IMR-90 (cell line): ENCODE measurements at regions not wholly inside any gene's neighbourhood (a gene's known extent, or its start where the extent isn't known, plus 50 kb on each side); places are given as distances from the start of the nearest gene placed in this dataset.

Experiments
- ATAC-seq: fragments of 200-7000 bp; cut with Tn5 transposase; 2 replicates; pipeline ENCODE4 v1.9.1; 2020; ENCODE audit warnings: low read depth, mild to moderate bottlenecking, moderate library complexity
- BruUV-seq: library from RNA; stranded (reverse); fragments of 400-500 nt; replicated peaks from 2 replicates; lab custom pipeline; 2021; lab: Mats Ljungman, UMichigan
- CTCF ChIA-PET: fragments of 300-600 bp; formaldehyde crosslinking; extraction: SDS; loops from one replicate; lab custom pipeline; 2021; ENCODE audit warnings: antibody characterized with exemption; lab: Yijun Ruan, JAX
- POLR2A ChIA-PET: fragments of 300-600 bp; sonication (Branson Sonifier 250); formaldehyde crosslinking; loops from one replicate; lab custom pipeline; 2022; ENCODE audit warnings: antibody characterized with exemption; ENCODE audit not compliant: unreplicated experiment; lab: Charles Lee
- DNase-seq: peaks from one replicate; pipeline ENCODE4 v3.0.0; 2013
- H2AFZ ChIP-seq: replicated peaks from 2 replicates; pipeline ENCODE3; 2013; ENCODE audit warnings: low read length, mild to moderate bottlenecking; ENCODE audit not compliant: poor library complexity
- H2AK5ac ChIP-seq: 2 replicates; pipeline ENCODE4 v1.6.1; 2013; ENCODE audit warnings: low read depth, low read length, inconsistent platforms
- H2AK9ac ChIP-seq: replicated peaks from 2 replicates; pipeline ENCODE3; 2013; ENCODE audit warnings: mild to moderate bottlenecking, low read depth, low read length, moderate library complexity; ENCODE audit not compliant: poor library complexity
- H2BK120ac ChIP-seq: 2 replicates; pipeline ENCODE4 v1.6.1; 2013; ENCODE audit warnings: low read depth, low read length, inconsistent platforms
- H2BK15ac ChIP-seq: 3 replicates; pipeline ENCODE4 v1.6.1; 2013; ENCODE audit warnings: low read depth, low read length, inconsistent platforms
- H2BK20ac ChIP-seq: 2 replicates; pipeline ENCODE4 v1.6.1; 2013; ENCODE audit warnings: low read depth, mild to moderate bottlenecking, inconsistent platforms, low read length, moderate library complexity
- H2BK5ac ChIP-seq: 2 replicates; pipeline ENCODE4 v1.6.1; 2013; ENCODE audit warnings: mild to moderate bottlenecking, low read depth, low read length, inconsistent platforms; ENCODE audit not compliant: poor library complexity, severe bottlenecking
- H3K14ac ChIP-seq: replicated peaks from 2 replicates; pipeline ENCODE4 v1.6.1; 2013; ENCODE audit warnings: low read depth, low read length, inconsistent platforms
- H3K18ac ChIP-seq: 2 replicates; pipeline ENCODE4 v1.6.1; 2013; ENCODE audit warnings: low read depth, low read length, control low read depth
- H3K23ac ChIP-seq: 2 replicates; pipeline ENCODE4 v1.6.1; 2013; ENCODE audit warnings: low read depth, low read length, inconsistent platforms
- H3K27ac ChIP-seq: 2 replicates; pipeline ENCODE4 v1.5.1; 2013; ENCODE audit warnings: mild to moderate bottlenecking, control low read depth, low read length; ENCODE audit not compliant: insufficient read depth
- H3K27me3 ChIP-seq: 2 replicates; pipeline ENCODE4 v1.6.1; 2013; ENCODE audit warnings: low read length; ENCODE audit not compliant: control insufficient read depth, insufficient read depth
- H3K36me3 ChIP-seq: 2 replicates; pipeline ENCODE4 v1.6.1; 2013; ENCODE audit warnings: low read length, mixed read lengths; ENCODE audit not compliant: control insufficient read depth, insufficient read depth
- H3K4ac ChIP-seq: 2 replicates; pipeline ENCODE4 v1.6.1; 2013; ENCODE audit warnings: low read depth, low read length, inconsistent platforms
- H3K4me1 ChIP-seq: 2 replicates; pipeline ENCODE4 v1.6.1; 2013; ENCODE audit warnings: low read length, mixed read lengths; ENCODE audit not compliant: control insufficient read depth, insufficient read depth
- H3K4me2 ChIP-seq: 2 replicates; pipeline ENCODE4 v1.6.1; 2013; ENCODE audit warnings: low read depth, mild to moderate bottlenecking, control low read depth, low read length, moderate library complexity
- H3K4me3 ChIP-seq: 2 replicates; pipeline ENCODE4 v1.5.1; 2013; ENCODE audit warnings: low read depth, mild to moderate bottlenecking, control low read depth, low read length, moderate library complexity; ENCODE audit not compliant: insufficient read depth
- H3K56ac ChIP-seq: 2 replicates; pipeline ENCODE4 v1.6.1; 2013; ENCODE audit warnings: low read length, inconsistent platforms; ENCODE audit not compliant: insufficient read depth; ENCODE audit errors: extremely low read depth
- H3K79me1 ChIP-seq, 2 experiments: 2 replicates each; pipeline ENCODE4 v1.6.1; 2013; ENCODE audit warnings: low read length in 2 of 2, inconsistent platforms in 1 of 2, low read depth in 1 of 2
- H3K9ac ChIP-seq: 2 replicates; pipeline ENCODE4 v1.6.1; 2013; ENCODE audit warnings: low read depth, low read length, control low read depth
- H3K9me1 ChIP-seq: 2 replicates; pipeline ENCODE4 v1.6.1; 2013; ENCODE audit warnings: low read length, inconsistent platforms; ENCODE audit not compliant: insufficient read depth
- H3K9me3 ChIP-seq: 2 replicates; pipeline ENCODE4 v1.6.1; 2013; ENCODE audit warnings: low read length; ENCODE audit not compliant: control insufficient read depth, insufficient read depth
- H4K20me1 ChIP-seq: 2 replicates; pipeline ENCODE4 v1.6.1; 2013; ENCODE audit warnings: low read length, inconsistent platforms; ENCODE audit not compliant: insufficient read depth
- H4K5ac ChIP-seq: 2 replicates; pipeline ENCODE4 v1.6.1; 2013; ENCODE audit warnings: mild to moderate bottlenecking, low read depth, low read length, control low read depth
- H4K8ac ChIP-seq, 2 experiments: 2 replicates each; pipeline ENCODE4 v1.6.1; 2013; ENCODE audit warnings: low read depth in 2 of 2, low read length in 2 of 2, control low read depth in 1 of 2, inconsistent platforms in 1 of 2
- H4K91ac ChIP-seq: 2 replicates; pipeline ENCODE4 v1.6.1; 2013; ENCODE audit warnings: low read depth, low read length, inconsistent platforms; ENCODE audit not compliant: insufficient read depth
- BHLHE40 ChIP-seq: fragments of 150-350 bp; IDR thresholded peaks from 2 replicates; pipeline ENCODE4 v1.6.1; 2016; ENCODE audit warnings: mild to moderate bottlenecking, low read depth, low read length
- CEBPB ChIP-seq: IDR thresholded peaks from 2 replicates; pipeline ENCODE4 v1.6.1; 2012; ENCODE audit warnings: low read depth, low read length, improper control_type of control experiment
- CHD1 ChIP-seq: IDR thresholded peaks from 2 replicates; pipeline ENCODE4 v1.6.1; 2012; ENCODE audit warnings: low read depth, low read length, improper control_type of control experiment
- FOS ChIP-seq: fragments of 150-350 bp; IDR thresholded peaks from 2 replicates; pipeline ENCODE4 v1.6.1; 2016; ENCODE audit warnings: low read depth, low read length
- MAFK ChIP-seq: IDR thresholded peaks from 2 replicates; pipeline ENCODE4 v1.6.1; 2012; ENCODE audit warnings: low read depth, low read length, improper control_type of control experiment
- MAZ ChIP-seq: IDR thresholded peaks from 2 replicates; pipeline ENCODE4 v1.6.1; 2012; ENCODE audit warnings: low read depth, mild to moderate bottlenecking, low read length, improper control_type of control experiment, moderate library complexity, borderline replicate concordance
- MXI1 ChIP-seq: IDR thresholded peaks from 2 replicates; pipeline ENCODE4 v1.6.1; 2012; ENCODE audit warnings: low read depth, mild to moderate bottlenecking, low read length, moderate library complexity, borderline replicate concordance
- NFE2L2 ChIP-seq: fragments of 150-350 bp; IDR thresholded peaks from 2 replicates; pipeline ENCODE4 v1.6.1; 2016; ENCODE audit warnings: low read depth, mild to moderate bottlenecking, low read length
- POLR2A ChIP-seq: IDR thresholded peaks from 2 replicates; pipeline ENCODE4 v1.6.1; 2012; ENCODE audit warnings: mild to moderate bottlenecking, low read depth, low read length
- RAD21 ChIP-seq: IDR thresholded peaks from 2 replicates; pipeline ENCODE4 v1.6.1; 2012; ENCODE audit warnings: low read length, improper control_type of control experiment
- RCOR1 ChIP-seq: IDR thresholded peaks from 2 replicates; pipeline ENCODE4 v1.6.1; 2012; ENCODE audit warnings: mild to moderate bottlenecking, low read length, improper control_type of control experiment; ENCODE audit not compliant: insufficient replicate concordance
- RFX5 ChIP-seq: IDR thresholded peaks from 2 replicates; pipeline ENCODE4 v1.8.0; 2012; ENCODE audit warnings: low read depth, mild to moderate bottlenecking, low read length, moderate library complexity
- SMC3 ChIP-seq: fragments of 150-350 bp; IDR thresholded peaks from 2 replicates; pipeline ENCODE4 v1.6.1; 2016; ENCODE audit warnings: low read depth, mild to moderate bottlenecking, antibody characterized with exemption, low read length, moderate library complexity
- WGBS, 2 experiments: methylation state at CpG; one replicate each; pipeline versions ENCODE4 v1.1.5 to v1.1.7; 2013; ENCODE audit warnings: missing lambda C conversion rate in 2 of 2; ENCODE audit not compliant: insufficient read length in 1 of 2; ENCODE audit errors: extremely low coverage in 2 of 2; 5-methylcytosine and 5-hydroxymethylcytosine counted together
- dilution Hi-C: fragments of 300-500 bp; cut with HindIII; formaldehyde crosslinking; loops from one replicate; pipeline ENCODE4 v1.14.3; 2018; ENCODE audit warnings: low sequenced_read_pairs; ENCODE audit not compliant: unreplicated experiment
- in situ Hi-C: fragments of 300-500 bp; cut with MboI; formaldehyde crosslinking; loops from 3 replicates; pipeline ENCODE4 v1.14.3; 2019; ENCODE audit warnings: low sequenced_read_pairs, inconsistent platforms, mixed read lengths
- intact Hi-C: fragments of 100-400 bp; cut with micrococcal nuclease; formaldehyde crosslinking; loops from 2 replicates; pipeline ENCODE4 v1.10.0; 2022
- TF ChIP-seq, protein P1 (sequence below): conservative IDR thresholded peaks from 2 replicates; pipeline ENCODE4 v1.5.1; 2012; ENCODE audit warnings: mild to moderate bottlenecking, low read depth, low read length, improper control_type of control experiment
- TF ChIP-seq, protein P2 (sequence below): fragments of 150-350 bp; IDR thresholded peaks from 2 replicates; pipeline ENCODE4 v1.6.1; 2016; ENCODE audit warnings: low read depth, mild to moderate bottlenecking, low read length, moderate library complexity, borderline replicate concordance
- TF ChIP-seq, protein P3 (sequence below): fragments of 150-350 bp; IDR thresholded peaks from 2 replicates; pipeline ENCODE4 v1.6.1; 2017; ENCODE audit warnings: mild to moderate bottlenecking, antibody characterized with exemption, low read length, low read depth

DNA sequence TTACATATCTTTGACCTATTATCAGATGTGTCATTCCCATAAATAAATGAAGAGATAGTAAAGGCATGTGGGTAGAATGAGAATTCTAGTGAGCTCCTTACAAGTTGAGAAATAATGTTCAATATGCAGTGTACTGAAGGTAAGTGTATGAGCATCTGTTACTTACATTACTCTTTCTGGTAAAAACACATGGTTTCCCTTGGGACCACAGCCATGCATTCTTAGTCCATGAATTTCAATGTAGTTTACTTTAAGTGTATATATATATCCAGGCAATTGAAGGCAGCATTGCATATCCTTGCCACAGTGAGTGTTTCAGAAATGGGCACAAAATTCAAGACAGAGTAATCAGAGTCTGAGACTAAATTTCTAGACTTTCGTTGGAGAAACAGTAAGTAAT lies 277.2 kb downstream of the CXXC4 start:
- no peak overlapping the region for H3K27ac ChIP-seq
- H3K27me3 ChIP-seq: no peaks in the 10 kb centered on the region
- H3K79me1 ChIP-seq: no peaks in the 10 kb centered on the region
- no peak overlapping the region for H3K18ac ChIP-seq
- no peaks in the 10 kb centered on the region for H4K20me1 ChIP-seq
- H3K23ac ChIP-seq: no peak overlapping the region
- ChIA-PET POLR2A (no interaction called here), CTCF (no interaction called here)
- no CpG with 5 or more reads among the region's 1 CpG for WGBS, 2 experiments
- BruUV-seq: no TSS peak
- no peak overlapping the region for H2BK20ac ChIP-seq
- H3K14ac ChIP-seq: no peak overlapping the region
- no peak overlapping the region for H4K91ac ChIP-seq
- H3K4me1 ChIP-seq: no peaks in the 10 kb centered on the region
- DNase-seq (no peak), ATAC-seq (no peak)
- H3K9me3 ChIP-seq: peaks cover 6% of the 10 kb centered on the region; the same call in 1 of the 2 replicates
- H3K56ac ChIP-seq: no peak overlapping the region
- no peak overlapping the region for H3K4me3 ChIP-seq
- no peak overlapping the region for H2BK15ac ChIP-seq
- no peak overlapping the region for H2BK120ac ChIP-seq
- H3K36me3 ChIP-seq: no peaks in the 10 kb centered on the region
- H2AK9ac ChIP-seq: no peak overlapping the region
- no peak overlapping the region for H2AFZ ChIP-seq
- in situ Hi-C loops (no loop called here), dilution Hi-C loops (no loop called here), intact Hi-C loops (no loop called here)
- H3K9me1 ChIP-seq: no peaks in the 10 kb centered on the region
- no peak overlapping the region for H4K8ac ChIP-seq
- no peak overlapping the region for H3K9ac ChIP-seq
- H2BK5ac ChIP-seq: no peak overlapping the region
- H3K4me2 ChIP-seq: no peak overlapping the region
- TF ChIP-seq FOS (no peak), CHD1 (no peak), RCOR1 (no peak), MXI1 (no peak), RFX5 (no peak), POLR2A (no peak), RAD21 (no peak), MAZ (no peak), BHLHE40 (no peak), NFE2L2 (no peak), SMC3 (no peak), CEBPB (no peak), MAFK (no peak)
- TF ChIP-seq, protein P1, sequence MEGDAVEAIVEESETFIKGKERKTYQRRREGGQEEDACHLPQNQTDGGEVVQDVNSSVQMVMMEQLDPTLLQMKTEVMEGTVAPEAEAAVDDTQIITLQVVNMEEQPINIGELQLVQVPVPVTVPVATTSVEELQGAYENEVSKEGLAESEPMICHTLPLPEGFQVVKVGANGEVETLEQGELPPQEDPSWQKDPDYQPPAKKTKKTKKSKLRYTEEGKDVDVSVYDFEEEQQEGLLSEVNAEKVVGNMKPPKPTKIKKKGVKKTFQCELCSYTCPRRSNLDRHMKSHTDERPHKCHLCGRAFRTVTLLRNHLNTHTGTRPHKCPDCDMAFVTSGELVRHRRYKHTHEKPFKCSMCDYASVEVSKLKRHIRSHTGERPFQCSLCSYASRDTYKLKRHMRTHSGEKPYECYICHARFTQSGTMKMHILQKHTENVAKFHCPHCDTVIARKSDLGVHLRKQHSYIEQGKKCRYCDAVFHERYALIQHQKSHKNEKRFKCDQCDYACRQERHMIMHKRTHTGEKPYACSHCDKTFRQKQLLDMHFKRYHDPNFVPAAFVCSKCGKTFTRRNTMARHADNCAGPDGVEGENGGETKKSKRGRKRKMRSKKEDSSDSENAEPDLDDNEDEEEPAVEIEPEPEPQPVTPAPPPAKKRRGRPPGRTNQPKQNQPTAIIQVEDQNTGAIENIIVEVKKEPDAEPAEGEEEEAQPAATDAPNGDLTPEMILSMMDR: no peak
- TF ChIP-seq, protein P2, sequence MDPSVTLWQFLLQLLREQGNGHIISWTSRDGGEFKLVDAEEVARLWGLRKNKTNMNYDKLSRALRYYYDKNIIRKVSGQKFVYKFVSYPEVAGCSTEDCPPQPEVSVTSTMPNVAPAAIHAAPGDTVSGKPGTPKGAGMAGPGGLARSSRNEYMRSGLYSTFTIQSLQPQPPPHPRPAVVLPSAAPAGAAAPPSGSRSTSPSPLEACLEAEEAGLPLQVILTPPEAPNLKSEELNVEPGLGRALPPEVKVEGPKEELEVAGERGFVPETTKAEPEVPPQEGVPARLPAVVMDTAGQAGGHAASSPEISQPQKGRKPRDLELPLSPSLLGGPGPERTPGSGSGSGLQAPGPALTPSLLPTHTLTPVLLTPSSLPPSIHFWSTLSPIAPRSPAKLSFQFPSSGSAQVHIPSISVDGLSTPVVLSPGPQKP: no peak
- TF ChIP-seq, protein P3, sequence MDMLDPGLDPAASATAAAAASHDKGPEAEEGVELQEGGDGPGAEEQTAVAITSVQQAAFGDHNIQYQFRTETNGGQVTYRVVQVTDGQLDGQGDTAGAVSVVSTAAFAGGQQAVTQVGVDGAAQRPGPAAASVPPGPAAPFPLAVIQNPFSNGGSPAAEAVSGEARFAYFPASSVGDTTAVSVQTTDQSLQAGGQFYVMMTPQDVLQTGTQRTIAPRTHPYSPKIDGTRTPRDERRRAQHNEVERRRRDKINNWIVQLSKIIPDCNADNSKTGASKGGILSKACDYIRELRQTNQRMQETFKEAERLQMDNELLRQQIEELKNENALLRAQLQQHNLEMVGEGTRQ: no peak
- no peak overlapping the region for H4K5ac ChIP-seq
- no peak overlapping the region for H3K4ac ChIP-seq
- H2AK5ac ChIP-seq: no peak overlapping the region
